Transverse colon (tissue), 4 donors: ENCODE measurements at regions not wholly inside any gene's neighbourhood (a gene's known extent, or its start where the extent isn't known, plus 50 kb on each side); places are given as distances from the start of the nearest gene placed in this dataset.

Source experiments
- DNase-seq: peaks from one replicate; pipeline ENCODE4 v3.0.0-alpha.2; 2019
- H3K27ac ChIP-seq, 4 donors: fragments of 200-600 bp; sonication (generic); 2 replicates each; pipeline ENCODE4 v1.5.1; 2016 to 2018; ENCODE audit warnings: inconsistent platforms in 4 of 4
- H3K27me3 ChIP-seq: fragments of 200-600 bp; sonication (generic); 2 replicates; pipeline ENCODE4 v1.5.1; 2017; ENCODE audit warnings: inconsistent platforms
- H3K36me3 ChIP-seq, 4 donors: fragments of 200-600 bp; sonication (generic); 2 replicates each; pipeline ENCODE4 v1.5.1; 2017 to 2019; ENCODE audit warnings: inconsistent platforms in 4 of 4
- H3K4me1 ChIP-seq, 4 donors: fragments of 200-600 bp; sonication (generic); 2 replicates each; pipeline ENCODE4 v1.5.1; 2017 to 2020; ENCODE audit warnings: inconsistent platforms in 4 of 4
- H3K4me3 ChIP-seq, 4 donors: fragments of 200-600 bp; sonication (generic); 1 replicate in 1 of 4; 2 replicates in 3 of 4; pipeline versions ENCODE4 v1.5.1 to v1.6.1; 2017 to 2019; ENCODE audit warnings: inconsistent platforms in 4 of 4
- H3K9me3 ChIP-seq, 2 donors: fragments of 200-600 bp; sonication (generic); 2 replicates each; pipeline ENCODE4 v1.5.1; 2017 to 2019; ENCODE audit warnings: inconsistent platforms in 2 of 2
- EP300 ChIP-seq: sonication (generic); formaldehyde crosslinking; IDR thresholded peaks from one replicate; pipeline ENCODE4 v1.6.1; 2017; ENCODE audit warnings: antibody characterized with exemption, low read depth
- POLR2A ChIP-seq: fragments of 450-650 bp; IDR thresholded peaks from one replicate; pipeline ENCODE4 v1.6.1; 2016; ENCODE audit warnings: antibody characterized with exemption, mild to moderate bottlenecking, moderate library complexity
- POLR2AphosphoS5 ChIP-seq, 3 donors: sonication (generic); formaldehyde crosslinking; IDR thresholded peaks; one replicate each; pipeline ENCODE4 v1.6.1; 2016; ENCODE audit warnings: antibody characterized with exemption in 3 of 3
- WGBS, 2 donors: methylation state at CpG; one replicate each; pipeline ENCODE4 v1.1.5; 2018; ENCODE audit warnings: low coverage in 1 of 2; 5-methylcytosine and 5-hydroxymethylcytosine counted together
- in situ Hi-C, 4 donors: fragments of 200-750 bp; cut with MboI; loops; one replicate each; pipeline versions ENCODE4 v1.15.0 to v1.15.1; 2017; ENCODE audit warnings: low sequenced_read_pairs in 3 of 4, low pct_ligation_motif_present in 1 of 4, low pct_unique_long_range_greater_than_20kb in 1 of 4
- intact Hi-C: fragments of 100-400 bp; cut with DNase I; formaldehyde crosslinking; loops from one replicate; pipeline ENCODE4 v1.15.1; 2023; ENCODE audit warnings: low total_unique reads
- TF ChIP-seq, protein P1 (sequence below), 5 experiments: fragments of 200-600 bp in 3 of 5; fragments of 450-650 bp in 2 of 5; sonication (generic) in 3 of 5; IDR thresholded peaks; 1 replicate in 2 of 5; 2 replicates in 3 of 5; pipeline ENCODE4 v1.5.1; 2016 to 2017; ENCODE audit warnings: antibody characterized with exemption in 5 of 5, inconsistent platforms in 3 of 5, mild to moderate bottlenecking in 2 of 5, moderate library complexity in 1 of 5

DNA sequence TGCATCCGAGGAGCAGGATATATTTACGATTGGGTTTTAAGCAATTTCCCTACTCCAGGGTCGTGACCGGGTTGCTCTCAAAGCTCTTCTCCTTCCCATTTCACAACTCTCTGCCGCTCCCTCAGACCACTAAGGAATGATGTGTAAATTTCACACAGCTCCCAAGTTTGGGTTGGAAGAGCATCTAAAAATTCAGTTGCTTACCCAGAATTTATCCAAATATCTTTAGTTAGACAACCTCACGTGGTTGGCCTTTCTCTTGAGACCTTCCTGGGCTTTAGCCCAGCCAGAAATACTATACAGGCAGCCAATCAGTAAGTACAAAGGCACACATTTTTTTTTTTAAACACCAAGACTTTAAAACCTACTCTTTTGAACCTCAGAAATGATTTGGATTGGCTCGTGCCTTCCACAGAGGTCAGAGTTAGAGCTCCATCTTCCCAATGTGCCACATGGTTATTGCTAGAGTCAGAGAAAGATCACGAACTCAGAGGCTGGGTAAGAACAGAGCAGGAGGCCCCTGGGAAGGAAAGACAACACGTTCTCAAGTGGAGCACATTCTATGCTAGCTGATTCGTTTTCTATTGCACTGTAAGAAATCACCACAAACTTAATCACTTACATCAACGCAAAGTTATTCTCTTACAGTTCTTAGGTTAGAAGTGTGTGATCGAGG is 335.4 kb upstream of the MGMT start:
- intact Hi-C loops = no loop called here
- no peaks in the 10 kb centered on the region for H3K4me1 ChIP-seq
- in situ Hi-C loops = no loop called here
- H3K27ac ChIP-seq = no peak overlapping the region
- H3K27me3 ChIP-seq = no peaks in the 10 kb centered on the region
- no peak for DNase-seq
- no peak overlapping the region for H3K4me3 ChIP-seq
- no peaks in the 10 kb centered on the region for H3K36me3 ChIP-seq
- 60 to 70% methylated on average over 4 to 12 of the region's 12 CpGs for WGBS, 2 donors
- no peaks in the 10 kb centered on the region for H3K9me3 ChIP-seq
- TF ChIP-seq POLR2AphosphoS5 (IDR thresholded peaks at IDR 0.05) (no peak), EP300 (no peak)

DNA sequence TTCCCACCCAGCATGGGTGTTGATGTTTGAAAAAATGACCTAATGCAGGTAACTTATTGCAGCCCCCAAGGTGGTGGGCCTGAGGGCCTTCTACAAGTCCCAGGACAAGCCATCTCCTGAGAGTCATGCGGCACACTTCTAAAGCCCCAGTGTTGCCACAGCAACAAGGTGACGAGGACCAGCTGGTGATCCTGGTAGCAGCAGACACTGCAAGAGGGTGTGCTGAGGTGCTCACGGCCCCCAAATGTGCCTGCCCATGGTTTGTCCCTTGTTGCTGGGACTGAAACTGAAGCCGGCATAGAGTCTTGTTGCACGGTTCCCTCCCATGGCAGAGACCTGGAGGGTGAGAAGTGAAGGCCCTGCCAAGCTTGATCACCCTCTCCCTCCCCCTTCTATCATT is 333.2 kb upstream of the MGMT start:
- intact Hi-C loops = no loop called here
- H3K36me3 ChIP-seq = no peaks in the 10 kb centered on the region
- 97% methylated on average over 4 of the region's 5 CpGs; no CpG with 5 or more reads in 1 of the 2 donors for WGBS, 2 donors
- in situ Hi-C loops = no loop called here
- DNase-seq = no peak
- no peak overlapping the region for H3K4me3 ChIP-seq
- H3K27me3 ChIP-seq = no peaks in the 10 kb centered on the region
- H3K27ac ChIP-seq = no peak overlapping the region
- H3K9me3 ChIP-seq = no peaks in the 10 kb centered on the region
- no peaks in the 10 kb centered on the region for H3K4me1 ChIP-seq
- TF ChIP-seq, protein P1, sequence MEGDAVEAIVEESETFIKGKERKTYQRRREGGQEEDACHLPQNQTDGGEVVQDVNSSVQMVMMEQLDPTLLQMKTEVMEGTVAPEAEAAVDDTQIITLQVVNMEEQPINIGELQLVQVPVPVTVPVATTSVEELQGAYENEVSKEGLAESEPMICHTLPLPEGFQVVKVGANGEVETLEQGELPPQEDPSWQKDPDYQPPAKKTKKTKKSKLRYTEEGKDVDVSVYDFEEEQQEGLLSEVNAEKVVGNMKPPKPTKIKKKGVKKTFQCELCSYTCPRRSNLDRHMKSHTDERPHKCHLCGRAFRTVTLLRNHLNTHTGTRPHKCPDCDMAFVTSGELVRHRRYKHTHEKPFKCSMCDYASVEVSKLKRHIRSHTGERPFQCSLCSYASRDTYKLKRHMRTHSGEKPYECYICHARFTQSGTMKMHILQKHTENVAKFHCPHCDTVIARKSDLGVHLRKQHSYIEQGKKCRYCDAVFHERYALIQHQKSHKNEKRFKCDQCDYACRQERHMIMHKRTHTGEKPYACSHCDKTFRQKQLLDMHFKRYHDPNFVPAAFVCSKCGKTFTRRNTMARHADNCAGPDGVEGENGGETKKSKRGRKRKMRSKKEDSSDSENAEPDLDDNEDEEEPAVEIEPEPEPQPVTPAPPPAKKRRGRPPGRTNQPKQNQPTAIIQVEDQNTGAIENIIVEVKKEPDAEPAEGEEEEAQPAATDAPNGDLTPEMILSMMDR (IDR thresholded peaks at IDR 0.05) = no peak
- no peak for TF ChIP-seq EP300
- no peak for TF ChIP-seq POLR2A
- TF ChIP-seq POLR2AphosphoS5 (IDR thresholded peaks at IDR 0.05) = no peak

DNA sequence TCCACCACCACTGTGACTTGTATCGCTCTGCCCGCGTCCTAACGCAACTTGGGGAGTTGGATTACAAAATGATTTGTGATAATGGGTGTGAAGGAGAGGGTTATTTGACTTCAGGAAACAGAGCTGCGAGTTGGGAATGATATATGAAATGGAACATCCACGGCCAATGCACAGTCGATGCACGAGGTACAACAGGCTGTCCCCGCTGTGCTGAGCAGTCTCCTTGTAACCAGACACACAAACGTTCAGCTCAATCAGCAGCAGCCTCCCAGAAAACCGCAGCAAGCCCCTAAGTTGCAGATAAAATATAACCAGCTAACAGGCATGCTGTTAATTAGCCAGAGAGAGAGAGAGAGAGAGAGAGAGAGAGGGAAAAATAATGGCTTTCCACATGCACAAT is 332.7 kb upstream of the MGMT start:
- H3K36me3 ChIP-seq = no peaks in the 10 kb centered on the region
- H3K4me3 ChIP-seq = no peak overlapping the region
- no peak for DNase-seq
- intact Hi-C loops = no loop called here
- no peak overlapping the region for H3K27ac ChIP-seq
- WGBS, 2 donors = 88% methylated on average over 11 of the region's 11 CpGs; no CpG with 5 or more reads in 1 of the 2 donors
- in situ Hi-C loops = no loop called here
- no peaks in the 10 kb centered on the region for H3K4me1 ChIP-seq
- no peaks in the 10 kb centered on the region for H3K27me3 ChIP-seq
- TF ChIP-seq, protein P1 (IDR thresholded peaks at IDR 0.05) = no peak
- H3K9me3 ChIP-seq = no peaks in the 10 kb centered on the region

DNA sequence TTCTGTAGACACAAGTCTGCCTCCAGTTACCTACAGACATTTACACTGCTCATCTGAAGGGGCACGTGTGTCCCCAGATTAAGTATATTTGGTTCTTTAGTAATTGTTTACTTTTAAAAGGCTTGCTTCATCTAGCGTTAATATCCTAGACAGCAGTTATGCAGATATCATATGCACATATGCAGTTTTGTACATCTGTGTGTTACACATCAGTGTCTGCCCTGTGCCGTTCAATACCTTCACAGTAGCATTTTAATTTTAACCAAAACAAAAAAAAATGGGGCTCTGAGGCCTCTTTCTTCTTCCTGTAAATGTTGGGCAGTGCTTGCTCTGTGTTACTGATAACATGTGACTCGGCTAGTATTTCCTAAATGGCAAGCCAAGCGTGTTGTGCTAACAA is 331.4 kb upstream of the MGMT start:
- no peak for DNase-seq
- H3K4me3 ChIP-seq = no peak overlapping the region
- intact Hi-C loops = no loop called here

More for the DNA sequence above, 331.4 kb upstream of the MGMT start:
- H3K4me1 ChIP-seq = no peaks in the 10 kb centered on the region
- in situ Hi-C loops = no loop called here
- TF ChIP-seq EP300 = no peak
- no peak for TF ChIP-seq POLR2AphosphoS5 (IDR thresholded peaks at IDR 0.05)
- no peak for TF ChIP-seq POLR2A
- TF ChIP-seq, protein P1 (IDR thresholded peaks at IDR 0.05) = no peak
- no peak overlapping the region for H3K27ac ChIP-seq
- H3K27me3 ChIP-seq = no peaks in the 10 kb centered on the region
- no peaks in the 10 kb centered on the region for H3K9me3 ChIP-seq
- WGBS, 2 donors = 40 to 63% methylated on average over 5 of the region's 5 CpGs
- H3K36me3 ChIP-seq = no peaks in the 10 kb centered on the region
